ENCODE measurements at regions not wholly inside any gene's neighbourhood (a gene's known extent, or its start where the extent isn't known, plus 50 kb on each side); places are given as distances from the start of the nearest gene placed in this dataset.

DNA sequence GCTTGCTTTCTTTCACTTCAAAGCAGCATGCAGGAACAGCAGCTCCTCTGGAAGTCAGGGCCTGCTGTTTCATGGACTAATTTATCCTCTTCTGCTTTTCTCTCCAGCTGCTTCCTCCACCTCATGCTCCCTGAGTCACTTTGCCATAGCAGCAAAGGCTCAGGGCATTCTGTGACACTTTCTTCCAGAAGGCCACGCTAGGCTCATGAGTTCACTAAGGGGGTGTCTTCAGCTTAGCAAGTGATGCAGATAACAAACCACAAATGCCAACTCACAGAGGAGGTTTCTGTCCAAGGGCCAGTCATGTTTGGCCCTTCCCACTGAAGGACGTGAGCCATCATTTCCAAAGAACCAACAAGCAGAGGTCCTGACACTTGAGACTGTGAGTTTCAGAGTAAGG, 200.2 kb downstream of the ADGRA3 start:
- Histone ChIP-seq H3K27me3 (ENCODE audit: control insufficient read depth in 1 of 2, insufficient read depth in 2 of 2, low read length in 2 of 2) (no peaks in the 10 kb centered on the region), H3K79me2 (ENCODE audit: insufficient read depth, low read length) (no peaks in the 10 kb centered on the region), H3K9ac (ENCODE audit: insufficient read depth, low read depth, low read length) (no peak overlapping the region), H3K9me3 (ENCODE audit: low read length) (no peaks in the 10 kb centered on the region), H3K36me3 (replicated peaks in 1 of 2; ENCODE audit: control insufficient read depth in 1 of 2, insufficient read depth in 2 of 2, low read length in 2 of 2) (no peaks in the 10 kb centered on the region), H3K27ac (ENCODE audit: extremely low read length, insufficient read depth, low read length) (no peak overlapping the region), H4K20me1 (ENCODE audit: insufficient read depth, low read length) (no peaks in the 10 kb centered on the region), H3K4me2 (ENCODE audit: low read depth, low read length) (no peak overlapping the region), H3K4me1 (ENCODE audit: insufficient read depth, low read length) (peaks cover 8% of the 10 kb centered on the region), H3K4me3 (replicated peaks in 1 of 3; ENCODE audit: insufficient read depth in 1 of 3, low read depth in 2 of 3, low read length in 3 of 3) (no peak overlapping the region), H2AFZ (ENCODE audit: low read length) (no peak overlapping the region)
- ChIA-PET POLR2A (no interaction called here), CTCF (ENCODE audit: low intra/inter-chr PET ratio, low total read pairs) (no interaction called here)
- intact Hi-C loops (cut with micrococcal nuclease; ENCODE audit: unreplicated experiment) (no loop called here), in situ Hi-C loops (cut with HindIII; ENCODE audit: extremely low pct_ligation_motif_present, low pct_unique_long_range_greater_than_20kb) (no loop called here)
- no peak for FAIRE-seq
- no peak for DNase-seq (ENCODE audit: low spot score)
- 7% methylated on average over 2 of the region's 2 CpGs for WGBS (ENCODE audit: low lambda C conversion rate)
- BruUV-seq (replicated peaks): no TSS peak
- ATAC-seq: no peak
- TF ChIP-seq, protein P1, sequence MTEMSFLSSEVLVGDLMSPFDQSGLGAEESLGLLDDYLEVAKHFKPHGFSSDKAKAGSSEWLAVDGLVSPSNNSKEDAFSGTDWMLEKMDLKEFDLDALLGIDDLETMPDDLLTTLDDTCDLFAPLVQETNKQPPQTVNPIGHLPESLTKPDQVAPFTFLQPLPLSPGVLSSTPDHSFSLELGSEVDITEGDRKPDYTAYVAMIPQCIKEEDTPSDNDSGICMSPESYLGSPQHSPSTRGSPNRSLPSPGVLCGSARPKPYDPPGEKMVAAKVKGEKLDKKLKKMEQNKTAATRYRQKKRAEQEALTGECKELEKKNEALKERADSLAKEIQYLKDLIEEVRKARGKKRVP (CRISPR knock-in tag; IDR thresholded peaks at IDR 0.05): no peak

DNA sequence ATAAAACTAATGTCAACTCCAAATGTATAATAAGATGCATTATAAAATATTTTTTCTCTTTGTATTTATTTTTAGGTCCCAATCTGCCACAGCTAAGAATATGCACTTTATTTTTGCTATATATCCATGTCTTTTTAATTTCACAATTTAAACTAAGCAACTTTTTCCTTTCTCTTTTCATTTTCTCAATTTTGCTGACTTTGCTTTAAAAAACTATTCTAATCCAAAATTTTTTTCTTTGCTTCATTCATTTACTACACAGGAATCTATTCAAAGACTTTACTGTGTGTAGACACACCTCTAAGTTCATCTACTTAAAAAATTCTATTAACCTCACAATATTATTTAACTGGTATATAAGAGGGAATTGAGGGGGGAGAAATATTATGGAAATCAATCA, 201.9 kb downstream of the ADGRA3 start:
- Histone ChIP-seq H3K4me2 (ENCODE audit: low read depth, low read length) (no peak overlapping the region), H2AFZ (ENCODE audit: low read length) (no peak overlapping the region), H3K9me3 (ENCODE audit: low read length) (no peaks in the 10 kb centered on the region), H3K27me3 (ENCODE audit: control insufficient read depth in 1 of 2, insufficient read depth in 2 of 2, low read length in 2 of 2) (no peaks in the 10 kb centered on the region), H3K36me3 (replicated peaks in 1 of 2; ENCODE audit: control insufficient read depth in 1 of 2, insufficient read depth in 2 of 2, low read length in 2 of 2) (no peaks in the 10 kb centered on the region), H3K4me1 (ENCODE audit: insufficient read depth, low read length) (peaks cover 8% of the 10 kb centered on the region), H3K79me2 (ENCODE audit: insufficient read depth, low read length) (no peaks in the 10 kb centered on the region), H3K27ac (ENCODE audit: extremely low read length, insufficient read depth, low read length) (no peak overlapping the region), H3K9ac (ENCODE audit: insufficient read depth, low read depth, low read length) (no peak overlapping the region), H4K20me1 (ENCODE audit: insufficient read depth, low read length) (no peaks in the 10 kb centered on the region), H3K4me3 (replicated peaks in 1 of 3; ENCODE audit: insufficient read depth in 1 of 3, low read depth in 2 of 3, low read length in 3 of 3) (no peak overlapping the region)
- FAIRE-seq: no peak
- intact Hi-C loops (cut with micrococcal nuclease; ENCODE audit: unreplicated experiment) (no loop called here), in situ Hi-C loops (cut with HindIII; ENCODE audit: extremely low pct_ligation_motif_present, low pct_unique_long_range_greater_than_20kb) (no loop called here)
- ChIA-PET POLR2A (no interaction called here), CTCF (ENCODE audit: low intra/inter-chr PET ratio, low total read pairs) (no interaction called here)
- TF ChIP-seq SNAPC2 (CRISPR knock-in tag; IDR thresholded peaks at IDR 0.05): no peak
- TF ChIP-seq NFRKB (IDR thresholded peaks at IDR 0.05): no peak
- TF ChIP-seq TRAFD1 (CRISPR knock-in tag; IDR thresholded peaks at IDR 0.05; ENCODE audit: borderline replicate concordance): no peak
- TF ChIP-seq ISL2 (CRISPR knock-in tag; IDR thresholded peaks at IDR 0.05): no peak
- peak; percentile 88 to 95 for TF ChIP-seq MAFK (conservative IDR thresholded peaks at IDR 0.05 in 1 of 2, IDR thresholded peaks at IDR 0.05 in 1 of 2; ENCODE audit: low read length in 2 of 2)
- TF ChIP-seq MAFF (IDR thresholded peaks at IDR 0.05; ENCODE audit: low read depth, low read length): peak; percentile 90
- no peak for TF ChIP-seq ZNF234 (CRISPR knock-in tag; conservative IDR thresholded peaks at IDR 0.05)
- DNase-seq (ENCODE audit: low spot score): no peak
- ATAC-seq: no peak
- no TSS peak for BruUV-seq (replicated peaks)
